ENCODE measurements at regions not wholly inside any gene's neighbourhood (a gene's known extent, or its start where the extent isn't known, plus 50 kb on each side); places are given as distances from the start of the nearest gene placed in this dataset.

DNA sequence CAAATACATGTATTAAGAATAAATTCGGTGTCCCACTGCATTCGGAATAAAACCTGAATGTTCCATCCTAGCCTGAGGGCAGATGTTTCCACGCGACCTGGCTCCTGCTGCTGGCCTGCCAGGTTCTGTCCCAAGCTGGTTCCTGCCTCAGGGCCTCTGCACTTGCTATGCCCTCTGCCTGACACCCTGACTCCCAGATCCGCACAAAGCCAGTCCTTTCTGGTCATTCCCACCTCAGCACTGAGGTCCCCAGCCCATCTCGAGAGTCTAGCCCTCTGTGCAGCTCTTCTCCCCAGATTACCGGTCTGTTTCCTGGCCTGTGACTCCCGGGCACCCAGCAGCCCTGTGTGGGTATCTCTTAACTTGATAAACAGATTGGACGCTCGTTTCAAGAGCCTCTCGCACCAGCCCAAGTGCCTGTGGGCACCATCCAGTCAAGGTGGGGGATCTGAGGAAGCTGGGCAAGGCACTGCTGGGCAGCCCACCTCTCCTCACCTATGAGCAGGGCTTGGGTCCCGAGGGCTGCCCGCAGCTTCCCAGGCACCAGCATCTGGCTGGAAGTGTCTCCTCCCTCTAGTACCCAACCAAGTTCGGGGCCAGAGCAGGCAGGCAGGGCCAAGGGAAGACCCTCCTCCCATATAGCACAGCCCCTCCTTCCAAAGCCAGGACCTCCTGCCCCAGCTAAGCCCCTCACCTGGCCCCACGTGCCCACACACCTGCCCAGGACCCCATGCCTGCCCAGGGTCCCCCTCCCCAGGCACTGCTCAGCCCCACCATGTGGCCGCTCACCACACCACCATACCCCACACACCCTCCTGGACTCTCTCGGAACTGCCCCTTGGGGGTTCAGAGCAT lies 132.2 kb downstream of the NCOR2 start:
- Histone ChIP-seq H3K27me3 (ENCODE audit: insufficient read depth, low read length) (no peaks in the 10 kb centered on the region), H3K27ac (ENCODE audit: insufficient read length, low read depth, low read length) (no peak overlapping the region), H3K23ac (ENCODE audit: insufficient read length, low read depth, low read length) (no peak overlapping the region), H4K20me1 (ENCODE audit: control insufficient read depth, insufficient read depth, insufficient read length) (peaks cover 4% of the 10 kb centered on the region), H2BK15ac (ENCODE audit: low read depth, low read length) (no peak overlapping the region), H3K56ac (ENCODE audit: insufficient read length, low read depth, low read length) (no peak overlapping the region), H2AK5ac (ENCODE audit: insufficient read length, low read length) (no peak overlapping the region), H2AFZ (ENCODE audit: low read length) (no peak overlapping the region), H3K14ac (ENCODE audit: insufficient read depth, low read length) (no peak overlapping the region), H3K18ac (ENCODE audit: insufficient read length, low read depth, low read length) (no peak overlapping the region), H3K79me1 (ENCODE audit: insufficient read depth, low read depth, low read length, poor library complexity, severe bottlenecking) (peaks cover 4% of the 10 kb centered on the region), H3K4ac (ENCODE audit: low read depth, low read length) (no peak overlapping the region), H2BK120ac (ENCODE audit: low read depth, low read length, poor library complexity, severe bottlenecking) (no peak overlapping the region), H2BK20ac (ENCODE audit: low read depth, low read length, poor library complexity, severe bottlenecking) (no peak overlapping the region), H3K23me2 (ENCODE audit: insufficient read length, low read depth, low read length, poor library complexity, severe bottlenecking) (no peaks in the 10 kb centered on the region), H3K4me2 (ENCODE audit: insufficient read depth, insufficient read length, low read length) (no peak overlapping the region), H2BK12ac (ENCODE audit: insufficient read length, low read depth, low read length) (no peak overlapping the region), H3T11ph (ENCODE audit: low read length) (no peak overlapping the region), H3K79me2 (ENCODE audit: insufficient read depth, low read length) (no peaks in the 10 kb centered on the region), H3K4me1 (ENCODE audit: insufficient read depth, low read length) (0 out of 2 replicates have a peak, but pooled peaks cover 7% of the 10 kb centered on the region), H2BK5ac (ENCODE audit: insufficient read length, low read length) (no peak overlapping the region), H3K9ac (ENCODE audit: extremely low read depth, insufficient read length, low read length) (no peak overlapping the region), H3K9me3 (ENCODE audit: control insufficient read depth, low read depth, low read length) (no peaks in the 10 kb centered on the region), H4K8ac (replicated peaks; ENCODE audit: insufficient read length, low read depth, low read length) (no peak overlapping the region), H4K5ac (ENCODE audit: insufficient read length, low read depth, low read length) (no peak overlapping the region), H4K91ac (ENCODE audit: insufficient read length, low read depth, low read length) (no peak overlapping the region)
- Mint-ChIP-seq H3K36me3 (ENCODE audit: insufficient read depth in 1 of 3, low read depth in 3 of 3) (peaks cover 7 to 42% (median 24%) of the 10 kb centered on the region in 3 experiments; a peak in 6 of 7 replicates), H3K4me3 (peak overlapping the region; percentile 15 to 19; a peak in 1 of 5 replicates), H3K27ac (peak overlapping the region; percentile 6 to 63 (median 11); a peak in 3 of 7 replicates), H3K9me3 (no peaks in the 10 kb centered on the region), H3K4me1 (peaks cover 28 to 33% of the 10 kb centered on the region in 2 experiments), H3K27me3 (ENCODE audit: low read depth) (peaks cover 1% of the 10 kb centered on the region)
- TF ChIP-seq, protein P1, sequence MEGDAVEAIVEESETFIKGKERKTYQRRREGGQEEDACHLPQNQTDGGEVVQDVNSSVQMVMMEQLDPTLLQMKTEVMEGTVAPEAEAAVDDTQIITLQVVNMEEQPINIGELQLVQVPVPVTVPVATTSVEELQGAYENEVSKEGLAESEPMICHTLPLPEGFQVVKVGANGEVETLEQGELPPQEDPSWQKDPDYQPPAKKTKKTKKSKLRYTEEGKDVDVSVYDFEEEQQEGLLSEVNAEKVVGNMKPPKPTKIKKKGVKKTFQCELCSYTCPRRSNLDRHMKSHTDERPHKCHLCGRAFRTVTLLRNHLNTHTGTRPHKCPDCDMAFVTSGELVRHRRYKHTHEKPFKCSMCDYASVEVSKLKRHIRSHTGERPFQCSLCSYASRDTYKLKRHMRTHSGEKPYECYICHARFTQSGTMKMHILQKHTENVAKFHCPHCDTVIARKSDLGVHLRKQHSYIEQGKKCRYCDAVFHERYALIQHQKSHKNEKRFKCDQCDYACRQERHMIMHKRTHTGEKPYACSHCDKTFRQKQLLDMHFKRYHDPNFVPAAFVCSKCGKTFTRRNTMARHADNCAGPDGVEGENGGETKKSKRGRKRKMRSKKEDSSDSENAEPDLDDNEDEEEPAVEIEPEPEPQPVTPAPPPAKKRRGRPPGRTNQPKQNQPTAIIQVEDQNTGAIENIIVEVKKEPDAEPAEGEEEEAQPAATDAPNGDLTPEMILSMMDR (conservative IDR thresholded peaks at IDR 0.05), result 0 out of 3 replicates have a peak, but pooled peaks have one; percentile 11
- no peak for DNase-seq
- no CpG with 5 or more reads among the region's 17 CpGs for WGBS (ENCODE audit: extremely low coverage, insufficient read length, low lambda C conversion rate)

All from H9 (cell line).